Endothelial cell of umbilical vein (primary cell): ENCODE measurements at regions not wholly inside any gene's neighbourhood (a gene's known extent, or its start where the extent isn't known, plus 50 kb on each side); places are given as distances from the start of the nearest gene placed in this dataset.

Source experiments
- BruUV-seq: library from RNA; stranded (reverse); fragments of 400-500 nt; replicated peaks from 2 replicates; lab custom pipeline; 2021; lab: Mats Ljungman, UMichigan
- CTCF ChIA-PET: fragments of 300-600, 350-600 bp; sonication (Branson Sonifier 250); formaldehyde crosslinking; loops from one replicate; lab custom pipeline; 2021; ENCODE audit warnings: antibody characterized with exemption, inconsistent platforms; lab: Charles Lee
- POLR2A ChIA-PET: fragments of 300-600, 350-600 bp; sonication (Branson Sonifier 250); formaldehyde crosslinking; loops from one replicate; lab custom pipeline; 2021; ENCODE audit warnings: antibody characterized with exemption, inconsistent platforms; lab: Charles Lee
- DNase-seq: peaks from one replicate; pipeline ENCODE4 v3.0.0-alpha.2; 2011; ENCODE audit warnings: low read depth, low spot score
- FAIRE-seq: peaks from 2 replicates; lab custom pipeline; 2011; peaks lifted over from hg19 to GRCh38; lab: Jason Lieb, UNC
- H2AFZ ChIP-seq: 2 replicates; pipeline ENCODE4 v1.6.0; 2012; ENCODE audit warnings: low read depth, low read length, control low read depth, inconsistent platforms
- H3K27ac ChIP-seq: 2 replicates; pipeline ENCODE4 v1.5.1; 2011; ENCODE audit warnings: low read depth, mild to moderate bottlenecking, control low read depth, low read length, moderate library complexity; ENCODE audit not compliant: insufficient read depth
- H3K27me3 ChIP-seq, 2 experiments: 2 replicates each; pipeline versions ENCODE4 v1.6.0 to v1.6.1; 2011; ENCODE audit warnings: low read length in 2 of 2, mixed read lengths in 1 of 2; ENCODE audit not compliant: control insufficient read depth in 2 of 2, insufficient read depth in 2 of 2
- H3K36me3 ChIP-seq, 2 experiments: 2 replicates in 1 of 2; 3 replicates in 1 of 2; pipeline ENCODE4 v1.5.1; 2011; ENCODE audit warnings: low read length in 2 of 2, mild to moderate bottlenecking in 1 of 2, moderate library complexity in 1 of 2; ENCODE audit not compliant: control insufficient read depth in 2 of 2, insufficient read depth in 2 of 2; ENCODE audit errors: extremely low read depth in 1 of 2
- H3K4me1 ChIP-seq: 3 replicates; pipeline ENCODE4 v1.5.1; 2011; ENCODE audit warnings: mild to moderate bottlenecking, low read length; ENCODE audit not compliant: control insufficient read depth, insufficient read depth; ENCODE audit errors: extremely low read depth
- H3K4me2 ChIP-seq: 2 replicates; pipeline ENCODE4 v1.6.1; 2011; ENCODE audit warnings: low read length, control low read depth, mixed read lengths; ENCODE audit not compliant: insufficient read depth
- H3K4me3 ChIP-seq, 3 experiments: fragments of 200-600 bp in 1 of 3; sonication (generic), shearing (Covaris generic) in 1 of 3; replicated peaks in 1 of 3; 2 replicates each; pipeline ENCODE4 v1.5.1; 2011 to 2016; ENCODE audit warnings: control low read depth in 3 of 3, low read length in 3 of 3, mild to moderate bottlenecking in 2 of 3, inconsistent platforms in 1 of 3, low read depth in 1 of 3, moderate library complexity in 1 of 3; ENCODE audit not compliant: insufficient read depth in 1 of 3
- H3K79me2 ChIP-seq: 2 replicates; pipeline ENCODE4 v1.6.0; 2012; ENCODE audit warnings: low read length, inconsistent platforms; ENCODE audit not compliant: control insufficient read depth, insufficient read depth
- H3K9ac ChIP-seq: replicated peaks from 2 replicates; pipeline ENCODE3; 2011; ENCODE audit warnings: low read length, control low read depth; ENCODE audit not compliant: insufficient read depth; ENCODE audit errors: extremely low read depth
- H3K9me1 ChIP-seq: replicated peaks from 3 replicates; pipeline ENCODE4 v1.6.0; 2011; ENCODE audit warnings: mild to moderate bottlenecking, low read length; ENCODE audit not compliant: control insufficient read depth, insufficient read depth; ENCODE audit errors: extremely low read depth
- H3K9me3 ChIP-seq: replicated peaks from 2 replicates; pipeline ENCODE4 v1.5.1; 2012; ENCODE audit warnings: low read length, inconsistent platforms; ENCODE audit not compliant: control insufficient read depth, insufficient read depth
- H4K20me1 ChIP-seq: replicated peaks from 2 replicates; pipeline ENCODE3; 2011; ENCODE audit warnings: mild to moderate bottlenecking, low read length; ENCODE audit not compliant: control insufficient read depth, insufficient read depth; ENCODE audit errors: extremely low read depth
- CTCF ChIP-seq, 2 donors: IDR thresholded peaks; 1 replicate in 1 of 2; 2 replicates in 1 of 2; pipeline ENCODE4 v1.5.1; 2011; ENCODE audit warnings: low read length in 2 of 2, mild to moderate bottlenecking in 2 of 2, moderate library complexity in 2 of 2, control low read depth in 1 of 2, inconsistent platforms in 1 of 2, low read depth in 1 of 2; ENCODE audit not compliant: insufficient read depth in 1 of 2; ENCODE audit errors: extremely low read depth in 1 of 2
- EZH2 ChIP-seq: IDR thresholded peaks from 2 replicates; pipeline ENCODE4 v1.6.1; 2012; ENCODE audit warnings: borderline replicate concordance, low read depth, mild to moderate bottlenecking, moderate library complexity, low read length, inconsistent platforms; ENCODE audit not compliant: severe bottlenecking
- FOS ChIP-seq: IDR thresholded peaks from 2 replicates; pipeline ENCODE4 v1.6.1; 2011; ENCODE audit warnings: mild to moderate bottlenecking, low read length, moderate library complexity, borderline replicate concordance; ENCODE audit not compliant: insufficient read depth
- GATA2 ChIP-seq: IDR thresholded peaks from 2 replicates; pipeline ENCODE4 v1.7.0; 2011; ENCODE audit warnings: low read depth, mild to moderate bottlenecking, moderate library complexity, mixed read lengths, low read length; ENCODE audit not compliant: insufficient read length, insufficient read depth
- JUN ChIP-seq: IDR thresholded peaks from 2 replicates; pipeline ENCODE4 v1.6.1; 2011; ENCODE audit warnings: borderline replicate concordance, low read depth; ENCODE audit not compliant: insufficient read length, insufficient read depth
- MAX ChIP-seq: IDR thresholded peaks from 2 replicates; pipeline ENCODE4 v1.6.1; 2011; ENCODE audit not compliant: insufficient read depth, insufficient read length
- MYC ChIP-seq: IDR thresholded peaks from one replicate; pipeline ENCODE4 v1.6.1; 2011; ENCODE audit warnings: mild to moderate bottlenecking, low read depth, low read length
- POLR2A ChIP-seq: IDR thresholded peaks from 2 replicates; pipeline ENCODE4 v1.6.1; 2012; ENCODE audit warnings: low read depth, mild to moderate bottlenecking, control low read depth, low read length
- POLR2AphosphoS5 ChIP-seq: IDR thresholded peaks from 2 replicates; pipeline ENCODE4 v1.6.1; 2012; ENCODE audit warnings: low read depth, mild to moderate bottlenecking, control low read depth, low read length, moderate library complexity; ENCODE audit not compliant: insufficient read depth
- dilution Hi-C: fragments of 300-500 bp; cut with MboI; formaldehyde crosslinking; loops from one replicate; pipeline ENCODE4 v1.15.0; 2019; ENCODE audit warnings: low sequenced_read_pairs; ENCODE audit not compliant: extremely low pct_ligation_motif_present
- intact Hi-C: fragments of 100-400 bp; cut with micrococcal nuclease; formaldehyde crosslinking; loops from one replicate; pipeline ENCODE4 v1.10.0; 2022

GRCh38 chr5:51604324-51604723 lies 221.1 kb downstream of the ISL1 start:
- Histone ChIP-seq H4K20me1 (no peaks in the 10 kb centered on the region), H3K27me3 (no peaks in the 10 kb centered on the region), H3K79me2 (no peaks in the 10 kb centered on the region), H3K4me3 (no peak overlapping the region), H3K9ac (no peak overlapping the region), H3K36me3 (no peaks in the 10 kb centered on the region), H3K27ac (no peak overlapping the region), H3K9me1 (no peaks in the 10 kb centered on the region), H3K9me3 (no peaks in the 10 kb centered on the region), H2AFZ (no peak overlapping the region), H3K4me2 (no peak overlapping the region), H3K4me1 (no peaks in the 10 kb centered on the region)
- TF ChIP-seq POLR2A, result no peak
- TF ChIP-seq GATA2, result no peak
- no peak for TF ChIP-seq POLR2AphosphoS5
- TF ChIP-seq MYC, result no peak
- TF ChIP-seq EZH2, result no peak
- TF ChIP-seq CTCF (IDR thresholded peaks at IDR 0.05; ENCODE audit: extremely low read depth in 1 of 2, insufficient read depth in 1 of 2, low read depth in 1 of 2, low read length in 2 of 2), result no peak
- TF ChIP-seq JUN, result no peak
- TF ChIP-seq FOS, result no peak
- TF ChIP-seq MAX, result no peak
- FAIRE-seq, result no peak
- BruUV-seq, result no TSS peak
- no peak for DNase-seq
- intact Hi-C loops, result no loop called here
- dilution Hi-C loops, result no loop called here
- POLR2A ChIA-PET, result no interaction called here
- CTCF ChIA-PET, result interaction anchor here (0.7 kb wide), 1 partner anchor 17 kb away, joined by 3 read pairs; no protein-coding TSS in a partner anchor
